Lung (tissue), 11 donors: ENCODE measurements at regions not wholly inside any gene's neighbourhood (a gene's known extent, or its start where the extent isn't known, plus 50 kb on each side); places are given as distances from the start of the nearest gene placed in this dataset.
A peak's percentile ranks its signal among the peaks of the same experiment; 100 is the strongest.

ENCODE experiments used
- ATAC-seq: fragments of 200-7000 bp; cut with Tn5 transposase; one replicate; pipeline ENCODE4 v1.9.1; 2020; ENCODE audit warnings: moderate number of reproducible peaks; ENCODE audit not compliant: insufficient read depth, low FRiP score
- DNase-seq, 3 donors: peaks; one replicate each; pipeline ENCODE4 v3.0.0-alpha.2; 2013 to 2017
- H3K27ac ChIP-seq, 2 donors: one replicate each; pipeline ENCODE4 v1.5.1; 2013; ENCODE audit warnings: mild to moderate bottlenecking in 2 of 2, moderate library complexity in 2 of 2, control low read depth in 1 of 2, inconsistent platforms in 1 of 2, low read depth in 1 of 2, low read length in 1 of 2
- H3K27me3 ChIP-seq, 3 donors: one replicate each; pipeline ENCODE4 v1.5.1; 2013; ENCODE audit warnings: low read length in 2 of 3; ENCODE audit not compliant: control insufficient read depth in 3 of 3, insufficient read depth in 3 of 3
- H3K36me3 ChIP-seq, 4 donors: one replicate each; pipeline ENCODE4 v1.5.1; 2013; ENCODE audit warnings: low read length in 4 of 4, mild to moderate bottlenecking in 1 of 4, moderate library complexity in 1 of 4; ENCODE audit not compliant: control insufficient read depth in 4 of 4, insufficient read depth in 4 of 4
- H3K4me1 ChIP-seq, 5 donors: one replicate each; pipeline ENCODE4 v1.5.1; 2013; ENCODE audit warnings: low read length in 5 of 5, mild to moderate bottlenecking in 2 of 5, moderate library complexity in 1 of 5; ENCODE audit not compliant: control insufficient read depth in 5 of 5, insufficient read depth in 5 of 5
- H3K4me3 ChIP-seq: one replicate; pipeline ENCODE4 v1.5.1; 2013; ENCODE audit warnings: mild to moderate bottlenecking, control low read depth, moderate library complexity
- H3K9ac ChIP-seq, 2 donors: one replicate each; pipeline ENCODE4 v1.5.1; 2013; ENCODE audit warnings: low read length in 2 of 2, control low read depth in 1 of 2; ENCODE audit not compliant: insufficient read depth in 1 of 2
- H3K9me3 ChIP-seq, 4 donors: one replicate each; pipeline ENCODE4 v1.5.1; 2013; ENCODE audit warnings: low read length in 3 of 4, mild to moderate bottlenecking in 1 of 4, moderate library complexity in 1 of 4; ENCODE audit not compliant: control insufficient read depth in 4 of 4, insufficient read depth in 3 of 4
- WGBS, 2 donors: extraction: QIAGEN DNeasy Blood & Tissue Kit; methylation state at CpG; one replicate each; pipeline ENCODE4 v1.1.7; 2013; 5-methylcytosine and 5-hydroxymethylcytosine counted together
- TF ChIP-seq, protein P1 (sequence below): IDR thresholded peaks from 2 replicates; pipeline ENCODE4 v1.5.1; 2012; ENCODE audit warnings: mild to moderate bottlenecking; ENCODE audit errors: control extremely low read depth, extremely low read depth
- donor health status: control.
- donor health status: control.
- donor health status: Bipolar disorder and iron deficiency.
- donor health status: healthy.
- donor health status: DM: yes; HTN: yes; CAD: no.

DNA sequence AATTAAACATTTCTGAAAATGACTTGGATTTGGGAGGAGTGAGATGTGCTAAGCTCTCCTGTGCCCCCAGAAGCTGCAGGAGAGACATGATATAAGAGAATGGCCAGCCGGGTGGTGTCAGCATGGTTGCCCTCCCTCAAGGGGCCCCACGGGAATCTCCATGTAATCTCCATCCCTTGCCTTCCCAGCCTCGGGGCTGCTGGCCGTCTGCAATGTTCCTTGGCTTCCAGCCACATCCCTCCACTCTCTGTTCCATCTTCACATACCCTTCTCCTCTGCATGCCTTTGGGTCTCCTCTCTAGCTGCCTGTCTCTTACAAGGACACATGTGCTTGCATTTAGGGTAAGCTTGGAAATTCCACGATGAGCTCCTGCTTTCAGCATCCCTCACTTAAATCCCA is 172.0 kb downstream of the TSHZ3 start:
- WGBS, 2 donors = 61 to 70% methylated on average over 5 of the region's 5 CpGs
- TF ChIP-seq, protein P1, sequence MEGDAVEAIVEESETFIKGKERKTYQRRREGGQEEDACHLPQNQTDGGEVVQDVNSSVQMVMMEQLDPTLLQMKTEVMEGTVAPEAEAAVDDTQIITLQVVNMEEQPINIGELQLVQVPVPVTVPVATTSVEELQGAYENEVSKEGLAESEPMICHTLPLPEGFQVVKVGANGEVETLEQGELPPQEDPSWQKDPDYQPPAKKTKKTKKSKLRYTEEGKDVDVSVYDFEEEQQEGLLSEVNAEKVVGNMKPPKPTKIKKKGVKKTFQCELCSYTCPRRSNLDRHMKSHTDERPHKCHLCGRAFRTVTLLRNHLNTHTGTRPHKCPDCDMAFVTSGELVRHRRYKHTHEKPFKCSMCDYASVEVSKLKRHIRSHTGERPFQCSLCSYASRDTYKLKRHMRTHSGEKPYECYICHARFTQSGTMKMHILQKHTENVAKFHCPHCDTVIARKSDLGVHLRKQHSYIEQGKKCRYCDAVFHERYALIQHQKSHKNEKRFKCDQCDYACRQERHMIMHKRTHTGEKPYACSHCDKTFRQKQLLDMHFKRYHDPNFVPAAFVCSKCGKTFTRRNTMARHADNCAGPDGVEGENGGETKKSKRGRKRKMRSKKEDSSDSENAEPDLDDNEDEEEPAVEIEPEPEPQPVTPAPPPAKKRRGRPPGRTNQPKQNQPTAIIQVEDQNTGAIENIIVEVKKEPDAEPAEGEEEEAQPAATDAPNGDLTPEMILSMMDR = no peak
- DNase-seq = peak in 2 of 3 donors; percentile 7 to 37
- H3K27me3 ChIP-seq = no peaks in the 10 kb centered on the region
- no peak overlapping the region for H3K27ac ChIP-seq
- no peak overlapping the region for H3K4me3 ChIP-seq
- no peaks in the 10 kb centered on the region for H3K36me3 ChIP-seq
- ATAC-seq = no peak
- H3K9ac ChIP-seq = no peak overlapping the region
- no peaks in the 10 kb centered on the region for H3K4me1 ChIP-seq
- peaks cover 0 to 4% (median 0%) of the 10 kb centered on the region in 4 donors for H3K9me3 ChIP-seq

DNA sequence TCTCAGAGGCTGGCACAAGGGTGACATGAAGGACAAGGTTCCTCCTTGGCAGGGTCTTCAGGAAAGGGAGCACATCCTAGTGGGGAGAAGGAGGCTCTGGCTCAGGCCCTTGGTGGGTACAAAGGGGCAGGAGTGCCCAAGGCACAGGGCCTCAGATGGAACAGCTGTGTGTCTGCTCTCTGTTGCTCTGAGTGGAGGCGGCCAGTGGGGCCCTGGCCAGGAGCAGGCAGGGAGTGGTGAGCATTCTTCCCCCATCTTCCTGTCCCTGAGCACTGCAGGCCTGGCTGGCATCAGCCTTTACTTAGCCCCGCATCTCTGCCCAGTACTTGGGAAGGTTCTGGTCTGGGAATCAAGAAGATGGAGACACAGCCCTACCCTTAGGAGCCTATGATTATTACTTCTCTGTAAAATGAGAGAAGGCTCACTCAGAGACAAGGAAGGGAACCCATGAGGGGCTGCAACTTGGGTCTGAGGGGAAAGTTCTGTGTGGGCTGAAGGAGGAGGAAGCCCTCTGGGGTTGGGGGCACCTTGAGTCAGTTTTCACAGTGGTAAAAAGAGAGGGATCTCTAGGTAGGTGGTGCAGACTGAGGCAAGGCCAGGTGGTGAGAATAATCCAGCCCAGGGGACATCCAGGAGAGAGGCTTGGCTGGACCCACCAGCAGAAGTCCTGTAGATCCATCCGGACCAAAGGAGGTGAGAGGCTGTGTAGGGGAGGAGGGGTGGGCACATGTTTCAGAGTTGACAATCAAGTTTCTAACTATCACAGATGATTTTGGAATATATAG is 173.5 kb downstream of the TSHZ3 start:
- Histone ChIP-seq H3K36me3 (no peaks in the 10 kb centered on the region), H3K4me3 (no peak overlapping the region), H3K27me3 (no peaks in the 10 kb centered on the region), H3K27ac (no peak overlapping the region), H3K9ac (no peak overlapping the region), H3K4me1 (no peaks in the 10 kb centered on the region), H3K9me3 (peaks cover 0 to 4% (median 0%) of the 10 kb centered on the region in 4 donors)
- ATAC-seq = no peak
- 91 to 92% methylated on average over 3 of the region's 3 CpGs for WGBS, 2 donors
- no peak for DNase-seq
- TF ChIP-seq, protein P1 = no peak

DNA sequence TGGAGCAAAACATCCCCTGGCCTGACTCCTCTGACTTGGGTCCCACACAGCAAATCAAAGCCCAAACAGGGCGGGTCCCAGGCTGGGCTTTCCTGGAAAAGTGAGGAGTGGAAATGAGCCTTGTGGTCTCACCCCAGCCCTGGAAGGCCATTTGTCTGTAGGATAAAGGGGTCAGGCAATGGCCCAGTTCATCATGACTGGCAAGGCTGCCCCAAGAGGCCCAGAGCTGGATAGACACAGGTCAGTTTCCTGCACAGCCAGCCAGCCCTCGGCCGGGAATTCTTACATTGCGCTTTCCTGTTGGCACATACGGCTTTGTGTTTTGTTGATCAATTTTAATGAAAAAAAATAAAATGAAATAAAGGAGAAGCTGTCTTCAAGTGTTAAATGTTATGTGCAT is 174.3 kb downstream of the TSHZ3 start:
- no peak overlapping the region for H3K27ac ChIP-seq
- TF ChIP-seq, protein P1 = no peak
- H3K9me3 ChIP-seq = peaks cover 0 to 4% (median 0%) of the 10 kb centered on the region in 4 donors
- no peak overlapping the region for H3K4me3 ChIP-seq
- no peak overlapping the region for H3K9ac ChIP-seq
- DNase-seq (no peak), ATAC-seq (no peak)
- no peaks in the 10 kb centered on the region for H3K4me1 ChIP-seq
- no peaks in the 10 kb centered on the region for H3K27me3 ChIP-seq
- 76 to 81% methylated on average over 5 of the region's 5 CpGs for WGBS, 2 donors
- H3K36me3 ChIP-seq = no peaks in the 10 kb centered on the region

DNA sequence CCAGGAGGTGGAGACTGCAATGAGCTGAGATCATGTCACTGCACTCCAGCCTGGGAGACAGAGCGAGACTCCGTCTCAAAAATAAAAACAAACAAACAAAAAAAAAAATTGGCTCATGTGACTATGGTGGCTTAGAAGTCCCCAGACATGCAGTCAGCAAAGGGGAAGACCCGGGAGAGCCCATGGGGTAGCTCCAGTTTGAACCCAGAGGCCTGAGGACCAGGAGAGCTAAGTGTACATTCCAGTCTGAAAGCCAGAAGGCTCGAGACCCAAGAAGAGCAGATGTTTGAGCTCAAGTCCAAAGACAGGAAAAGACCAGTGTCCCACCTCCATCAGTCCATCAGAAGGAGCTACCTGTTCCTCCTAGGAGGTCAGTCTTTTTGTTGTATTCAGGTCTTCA is 175.2 kb downstream of the TSHZ3 start:
- WGBS, 2 donors = 77 to 90% methylated on average over 4 of the region's 4 CpGs
- Histone ChIP-seq H3K4me3 (no peak overlapping the region), H3K9me3 (peaks cover 0 to 4% (median 0%) of the 10 kb centered on the region in 4 donors), H3K36me3 (no peaks in the 10 kb centered on the region), H3K27ac (no peak overlapping the region), H3K27me3 (no peaks in the 10 kb centered on the region), H3K4me1 (no peaks in the 10 kb centered on the region), H3K9ac (no peak overlapping the region)
- TF ChIP-seq, protein P1 = no peak
- DNase-seq (no peak), ATAC-seq (no peak)
